ENCODE measurements at regions not wholly inside any gene's neighbourhood (a gene's known extent, or its start where the extent isn't known, plus 50 kb on each side); places are given as distances from the start of the nearest gene placed in this dataset.

GRCh38 chr4:30904215-30904555 lies 184.0 kb downstream of the PCDH7 start:
- H3K79me2 ChIP-seq (ENCODE audit: insufficient read depth, low read depth, low read length), result no peaks in the 10 kb centered on the region
- H4K20me1 ChIP-seq (ENCODE audit: insufficient read depth, low read length), result no peaks in the 10 kb centered on the region
- no peak overlapping the region for H3K4me3 ChIP-seq (ENCODE audit: low read depth, low read length, poor library complexity, severe bottlenecking)
- intact Hi-C loops (cut with micrococcal nuclease; ENCODE audit: unreplicated experiment), result no loop called here
- no peaks in the 10 kb centered on the region for H3K4me1 ChIP-seq (ENCODE audit: insufficient read depth, low read length, poor library complexity, severe bottlenecking)
- H3K36me3 ChIP-seq (ENCODE audit: insufficient read depth, low read length), result no peaks in the 10 kb centered on the region
- H3K9me2 ChIP-seq (ENCODE audit: insufficient read depth, low read length), result no peaks in the 10 kb centered on the region; the same call in 1 of the 2 replicates
- BruUV-seq (replicated peaks), result no TSS peak
- no peak overlapping the region for H3K4me2 ChIP-seq (ENCODE audit: low read length)
- H3K9me3 ChIP-seq (ENCODE audit: low read length), result no peaks in the 10 kb centered on the region
- ChIA-PET CTCF (ENCODE audit: unreplicated experiment) (no interaction called here), POLR2A (interaction anchor here (0.6 kb wide), 1 partner anchor 37 kb away, joined by 3 read pairs; no protein-coding TSS in a partner anchor)
- TF ChIP-seq CTCF (conservative IDR thresholded peaks at IDR 0.05; ENCODE audit: low read length) (no peak), EZH2phosphoT487 (IDR thresholded peaks at IDR 0.05; ENCODE audit: borderline replicate concordance, low read depth, low read length) (no peak)
- DNase-seq (ENCODE audit: low spot score), result no peak
- H3K27ac ChIP-seq (ENCODE audit: low read depth, low read length, poor library complexity, severe bottlenecking), result no peak overlapping the region
- H2AFZ ChIP-seq (ENCODE audit: low read length), result no peak overlapping the region

- DNase-seq (ENCODE audit: low spot score), result no peak
- no peak for TF ChIP-seq CTCF (conservative IDR thresholded peaks at IDR 0.05; ENCODE audit: low read length)
- no peak for TF ChIP-seq EZH2phosphoT487 (IDR thresholded peaks at IDR 0.05; ENCODE audit: borderline replicate concordance, low read depth, low read length)
- H3K36me3 ChIP-seq (ENCODE audit: insufficient read depth, low read length), result no peaks in the 10 kb centered on the region
- H3K4me2 ChIP-seq (ENCODE audit: low read length), result no peak overlapping the region
- no peak overlapping the region for H3K27ac ChIP-seq (ENCODE audit: low read depth, low read length, poor library complexity, severe bottlenecking)
- no peaks in the 10 kb centered on the region for H4K20me1 ChIP-seq (ENCODE audit: insufficient read depth, low read length)
- POLR2A ChIA-PET, result no interaction called here
- no peaks in the 10 kb centered on the region for H3K9me3 ChIP-seq (ENCODE audit: low read length)
- CTCF ChIA-PET (ENCODE audit: unreplicated experiment), result no interaction called here
- no peaks in the 10 kb centered on the region for H3K4me1 ChIP-seq (ENCODE audit: insufficient read depth, low read length, poor library complexity, severe bottlenecking)
- intact Hi-C loops (cut with micrococcal nuclease; ENCODE audit: unreplicated experiment), result no loop called here
- no peaks in the 10 kb centered on the region for H3K79me2 ChIP-seq (ENCODE audit: insufficient read depth, low read depth, low read length)
- no TSS peak for BruUV-seq (replicated peaks)
- no peak overlapping the region for H3K4me3 ChIP-seq (ENCODE audit: low read depth, low read length, poor library complexity, severe bottlenecking)
- H3K9me2 ChIP-seq (ENCODE audit: insufficient read depth, low read length), result no peaks in the 10 kb centered on the region; the same call in 1 of the 2 replicates
- H2AFZ ChIP-seq (ENCODE audit: low read length), result no peak overlapping the region
Observed at GRCh38 chr4:30904588-30904987, 184.4 kb downstream of the PCDH7 start.

- Histone ChIP-seq H4K20me1 (ENCODE audit: insufficient read depth, low read length) (no peaks in the 10 kb centered on the region), H3K4me2 (ENCODE audit: low read length) (no peak overlapping the region), H2AFZ (ENCODE audit: low read length) (no peak overlapping the region), H3K9me2 (ENCODE audit: insufficient read depth, low read length) (no peaks in the 10 kb centered on the region), H3K27ac (ENCODE audit: low read depth, low read length, poor library complexity, severe bottlenecking) (no peak overlapping the region), H3K4me1 (ENCODE audit: insufficient read depth, low read length, poor library complexity, severe bottlenecking) (no peaks in the 10 kb centered on the region), H3K9me3 (ENCODE audit: low read length) (no peaks in the 10 kb centered on the region), H3K36me3 (ENCODE audit: insufficient read depth, low read length) (no peaks in the 10 kb centered on the region), H3K79me2 (ENCODE audit: insufficient read depth, low read depth, low read length) (no peaks in the 10 kb centered on the region), H3K4me3 (ENCODE audit: low read depth, low read length, poor library complexity, severe bottlenecking) (no peak overlapping the region)
- TF ChIP-seq CTCF (conservative IDR thresholded peaks at IDR 0.05; ENCODE audit: low read length), result no peak
- no peak for TF ChIP-seq EZH2phosphoT487 (IDR thresholded peaks at IDR 0.05; ENCODE audit: borderline replicate concordance, low read depth, low read length)
- no TSS peak for BruUV-seq (replicated peaks)
- intact Hi-C loops (cut with micrococcal nuclease; ENCODE audit: unreplicated experiment), result no loop called here
- CTCF ChIA-PET (ENCODE audit: unreplicated experiment), result no interaction called here
- DNase-seq (ENCODE audit: low spot score), result no peak
- POLR2A ChIA-PET, result no interaction called here
Observed at GRCh38 chr4:30912098-30912714, 192.0 kb downstream of the PCDH7 start.
